H9 (cell line): ENCODE measurements at regions not wholly inside any gene's neighbourhood (a gene's known extent, or its start where the extent isn't known, plus 50 kb on each side); places are given as distances from the start of the nearest gene placed in this dataset.

ENCODE experiments used
- DNase-seq: peaks from one replicate; pipeline ENCODE4 v3.0.0-alpha.2; 2017
- H2AFZ ChIP-seq: one replicate; pipeline ENCODE4 v1.6.1; 2013; ENCODE audit warnings: mild to moderate bottlenecking, low read length, control low read depth, moderate library complexity
- H2AK5ac ChIP-seq: 2 replicates; pipeline ENCODE4 v1.6.1; 2013; ENCODE audit warnings: low read length, control low read depth, mixed read lengths; ENCODE audit not compliant: insufficient read length
- H2BK120ac ChIP-seq: one replicate; pipeline ENCODE4 v1.6.1; 2013; ENCODE audit warnings: low read depth, mild to moderate bottlenecking, low read length, control low read depth, inconsistent platforms; ENCODE audit not compliant: poor library complexity, severe bottlenecking
- H2BK12ac ChIP-seq: 2 replicates; pipeline ENCODE4 v1.6.1; 2013; ENCODE audit warnings: low read length, control low read depth, mixed read lengths, low read depth; ENCODE audit not compliant: insufficient read length
- H2BK15ac ChIP-seq: 2 replicates; pipeline ENCODE4 v1.6.1; 2013; ENCODE audit warnings: low read depth, low read length, control low read depth
- H2BK20ac ChIP-seq: one replicate; pipeline ENCODE4 v1.6.1; 2013; ENCODE audit warnings: low read depth, mild to moderate bottlenecking, low read length, control low read depth, inconsistent platforms; ENCODE audit not compliant: poor library complexity, severe bottlenecking
- H2BK5ac ChIP-seq: 2 replicates; pipeline ENCODE4 v1.6.1; 2013; ENCODE audit warnings: low read length, control low read depth, mixed read lengths; ENCODE audit not compliant: insufficient read length
- H3K14ac ChIP-seq: 2 replicates; pipeline ENCODE4 v1.6.1; 2013; ENCODE audit warnings: low read length, control low read depth; ENCODE audit not compliant: insufficient read depth
- H3K18ac ChIP-seq: 2 replicates; pipeline ENCODE4 v1.6.1; 2013; ENCODE audit warnings: low read depth, mild to moderate bottlenecking, mixed read lengths, low read length, control low read depth; ENCODE audit not compliant: insufficient read length
- H3K23ac ChIP-seq: 2 replicates; pipeline ENCODE4 v1.6.1; 2013; ENCODE audit warnings: low read length, control low read depth, mixed read lengths, low read depth; ENCODE audit not compliant: insufficient read length
- H3K23me2 ChIP-seq: 2 replicates; pipeline ENCODE4 v1.6.1; 2013; ENCODE audit warnings: low read depth, mild to moderate bottlenecking, mixed read lengths, low read length, control low read depth; ENCODE audit not compliant: insufficient read length, poor library complexity, severe bottlenecking
- H3K27ac ChIP-seq: 2 replicates; pipeline ENCODE4 v1.5.1; 2013; ENCODE audit warnings: low read length, control low read depth, mixed read lengths, low read depth; ENCODE audit not compliant: insufficient read length
- H3K27me3 ChIP-seq: 2 replicates; pipeline ENCODE4 v1.6.1; 2013; ENCODE audit warnings: low read length, control low read depth, inconsistent platforms; ENCODE audit not compliant: insufficient read depth
- H3K4ac ChIP-seq: 2 replicates; pipeline ENCODE4 v1.6.1; 2013; ENCODE audit warnings: low read depth, mild to moderate bottlenecking, control low read depth, inconsistent platforms, low read length, moderate library complexity
- H3K4me1 ChIP-seq: 2 replicates; pipeline ENCODE4 v1.6.1; 2013; ENCODE audit warnings: low read length, control low read depth, inconsistent platforms; ENCODE audit not compliant: insufficient read depth
- H3K4me2 ChIP-seq: 2 replicates; pipeline ENCODE4 v1.6.1; 2013; ENCODE audit warnings: low read length, control low read depth, mixed read lengths; ENCODE audit not compliant: insufficient read length, insufficient read depth
- H3K56ac ChIP-seq: 2 replicates; pipeline ENCODE4 v1.6.1; 2013; ENCODE audit warnings: low read depth, mild to moderate bottlenecking, mixed read lengths, low read length, control low read depth; ENCODE audit not compliant: insufficient read length
- H3K79me1 ChIP-seq: 2 replicates; pipeline ENCODE4 v1.6.1; 2013; ENCODE audit warnings: low read depth, mild to moderate bottlenecking, moderate library complexity, low read length, control low read depth, inconsistent platforms; ENCODE audit not compliant: insufficient read depth, poor library complexity, severe bottlenecking
- H3K79me2 ChIP-seq: 2 replicates; pipeline ENCODE4 v1.6.1; 2013; ENCODE audit warnings: low read length, control low read depth, inconsistent platforms; ENCODE audit not compliant: insufficient read depth
- H3K9ac ChIP-seq: 2 replicates; pipeline ENCODE4 v1.6.1; 2013; ENCODE audit warnings: low read length, control low read depth, mixed read lengths; ENCODE audit not compliant: insufficient read length; ENCODE audit errors: extremely low read depth
- H3K9me3 ChIP-seq: one replicate; pipeline ENCODE4 v1.6.1; 2013; ENCODE audit warnings: low read depth, low read length, inconsistent platforms; ENCODE audit not compliant: control insufficient read depth
- H3T11ph ChIP-seq: one replicate; pipeline ENCODE4 v1.6.1; 2013; ENCODE audit warnings: mild to moderate bottlenecking, low read length, control low read depth, inconsistent platforms
- H4K20me1 ChIP-seq: one replicate; pipeline ENCODE4 v1.6.1; 2013; ENCODE audit not compliant: control insufficient read depth, insufficient read length, insufficient read depth
- H4K5ac ChIP-seq: 2 replicates; pipeline ENCODE4 v1.6.1; 2013; ENCODE audit warnings: low read depth, mild to moderate bottlenecking, mixed read lengths, low read length, control low read depth; ENCODE audit not compliant: insufficient read length
- H4K8ac ChIP-seq: replicated peaks from 2 replicates; pipeline ENCODE4 v1.6.1; 2013; ENCODE audit warnings: low read length, control low read depth, mixed read lengths, low read depth; ENCODE audit not compliant: insufficient read length
- H4K91ac ChIP-seq: 2 replicates; pipeline ENCODE4 v1.6.1; 2013; ENCODE audit warnings: low read depth, mild to moderate bottlenecking, moderate library complexity, mixed read lengths, low read length, control low read depth; ENCODE audit not compliant: insufficient read length
- H3K27ac Mint-ChIP-seq, 3 experiments: 2 replicates in 2 of 3; 3 replicates in 1 of 3; pipeline ENCODE4 v1.8.0; 2020 to 2021; ENCODE audit warnings: mixed read lengths in 3 of 3, mild to moderate bottlenecking in 1 of 3, moderate library complexity in 1 of 3
- H3K27me3 Mint-ChIP-seq: 2 replicates; pipeline ENCODE4 v1.8.0; 2021; ENCODE audit warnings: low read depth, mild to moderate bottlenecking, moderate library complexity, mixed read lengths
- H3K36me3 Mint-ChIP-seq, 3 experiments: 2 replicates in 2 of 3; 3 replicates in 1 of 3; pipeline ENCODE4 v1.8.0; 2020 to 2021; ENCODE audit warnings: low read depth in 3 of 3, mixed read lengths in 3 of 3; ENCODE audit not compliant: insufficient read depth in 1 of 3
- H3K4me1 Mint-ChIP-seq, 2 experiments: 2 replicates each; pipeline ENCODE4 v1.8.0; 2020; ENCODE audit warnings: mixed read lengths in 2 of 2
- H3K4me3 Mint-ChIP-seq, 2 experiments: 2 replicates in 1 of 2; 3 replicates in 1 of 2; pipeline ENCODE4 v1.8.0; 2020 to 2021; ENCODE audit warnings: mild to moderate bottlenecking in 2 of 2, mixed read lengths in 2 of 2, moderate library complexity in 1 of 2
- H3K9me3 Mint-ChIP-seq, 2 experiments: 2 replicates in 1 of 2; 3 replicates in 1 of 2; pipeline ENCODE4 v1.8.0; 2020; ENCODE audit warnings: mild to moderate bottlenecking in 2 of 2, mixed read lengths in 2 of 2, moderate library complexity in 1 of 2
- WGBS: extraction: QIAGEN DNeasy Blood & Tissue Kit; methylation state at CpG from one replicate; pipeline ENCODE4 v1.1.7; 2013; ENCODE audit warnings: missing lambda C conversion rate, low lambda C conversion rate, mixed read lengths; ENCODE audit not compliant: insufficient read length; ENCODE audit errors: extremely low coverage; 5-methylcytosine and 5-hydroxymethylcytosine counted together
- TF ChIP-seq, protein P1 (sequence below): fragments of 200-600 bp; sonication (generic); conservative IDR thresholded peaks from 3 replicates; pipeline ENCODE4 v1.8.0; 2021; ENCODE audit warnings: antibody characterized with exemption, mild to moderate bottlenecking

GRCh38 chr4:161317000-161317399 is 846.8 kb downstream of the FSTL5 start:
- no peaks in the 10 kb centered on the region for H3K79me1 ChIP-seq
- Mint-ChIP-seq H3K4me3 (no peak overlapping the region), H3K4me1 (no peaks in the 10 kb centered on the region), H3K36me3 (no peaks in the 10 kb centered on the region; a peak in 1 of 7 replicates), H3K27me3 (no peaks in the 10 kb centered on the region), H3K9me3 (peaks cover 0 to 2% of the 10 kb centered on the region in 2 experiments; a peak in 1 of 5 replicates), H3K27ac (no peak overlapping the region)
- H4K5ac ChIP-seq, result no peak overlapping the region
- no peak overlapping the region for H3K14ac ChIP-seq
- H3K9me3 ChIP-seq, result no peaks in the 10 kb centered on the region
- H2BK12ac ChIP-seq, result no peak overlapping the region
- H3K23ac ChIP-seq, result no peak overlapping the region
- TF ChIP-seq, protein P1, sequence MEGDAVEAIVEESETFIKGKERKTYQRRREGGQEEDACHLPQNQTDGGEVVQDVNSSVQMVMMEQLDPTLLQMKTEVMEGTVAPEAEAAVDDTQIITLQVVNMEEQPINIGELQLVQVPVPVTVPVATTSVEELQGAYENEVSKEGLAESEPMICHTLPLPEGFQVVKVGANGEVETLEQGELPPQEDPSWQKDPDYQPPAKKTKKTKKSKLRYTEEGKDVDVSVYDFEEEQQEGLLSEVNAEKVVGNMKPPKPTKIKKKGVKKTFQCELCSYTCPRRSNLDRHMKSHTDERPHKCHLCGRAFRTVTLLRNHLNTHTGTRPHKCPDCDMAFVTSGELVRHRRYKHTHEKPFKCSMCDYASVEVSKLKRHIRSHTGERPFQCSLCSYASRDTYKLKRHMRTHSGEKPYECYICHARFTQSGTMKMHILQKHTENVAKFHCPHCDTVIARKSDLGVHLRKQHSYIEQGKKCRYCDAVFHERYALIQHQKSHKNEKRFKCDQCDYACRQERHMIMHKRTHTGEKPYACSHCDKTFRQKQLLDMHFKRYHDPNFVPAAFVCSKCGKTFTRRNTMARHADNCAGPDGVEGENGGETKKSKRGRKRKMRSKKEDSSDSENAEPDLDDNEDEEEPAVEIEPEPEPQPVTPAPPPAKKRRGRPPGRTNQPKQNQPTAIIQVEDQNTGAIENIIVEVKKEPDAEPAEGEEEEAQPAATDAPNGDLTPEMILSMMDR, result no peak
- DNase-seq, result no peak
- H4K91ac ChIP-seq, result no peak overlapping the region
- H3K4me2 ChIP-seq, result no peak overlapping the region
- H2BK5ac ChIP-seq, result no peak overlapping the region
- no peaks in the 10 kb centered on the region for H3K27me3 ChIP-seq
- no peak overlapping the region for H2AFZ ChIP-seq
- H4K20me1 ChIP-seq, result no peaks in the 10 kb centered on the region
- no peak overlapping the region for H3K9ac ChIP-seq
- no peak overlapping the region for H3T11ph ChIP-seq
- H3K23me2 ChIP-seq, result no peaks in the 10 kb centered on the region
- WGBS, result no CpG with 5 or more reads among the region's 4 CpGs
- H3K79me2 ChIP-seq, result no peaks in the 10 kb centered on the region
- H3K56ac ChIP-seq, result no peak overlapping the region
- H3K4ac ChIP-seq, result no peak overlapping the region
- no peak overlapping the region for H3K27ac ChIP-seq
- H3K18ac ChIP-seq, result no peak overlapping the region
- no peak overlapping the region for H2BK15ac ChIP-seq
- H2BK20ac ChIP-seq, result no peak overlapping the region
- H2AK5ac ChIP-seq, result no peak overlapping the region
- H4K8ac ChIP-seq, result no peak overlapping the region
- no peaks in the 10 kb centered on the region for H3K4me1 ChIP-seq
- no peak overlapping the region for H2BK120ac ChIP-seq
